Gastrocnemius medialis (tissue), 4 donors: ENCODE measurements at regions not wholly inside any gene's neighbourhood (a gene's known extent, or its start where the extent isn't known, plus 50 kb on each side); places are given as distances from the start of the nearest gene placed in this dataset.

Experiments used
- ATAC-seq, 2 donors: fragments of 150-250 bp; one replicate each; pipeline ENCODE4 v1.9.1; 2016
- DNase-seq, 2 donors: peaks; one replicate each; pipeline ENCODE4 v3.0.0-alpha.2; 2019
- H3K27ac ChIP-seq, 4 donors: fragments of 200-600 bp; sonication (generic); 1 replicate in 1 of 4; 2 replicates in 3 of 4; pipeline ENCODE4 v1.5.1; 2016 to 2018; ENCODE audit warnings: mild to moderate bottlenecking in 2 of 4, moderate library complexity in 1 of 4
- H3K27me3 ChIP-seq, 3 donors: fragments of 200-600 bp; sonication (generic) in 2 of 3; 1 replicate in 1 of 3; 2 replicates in 2 of 3; pipeline versions ENCODE4 v1.5.1 to v1.6.0; 2016 to 2019; ENCODE audit warnings: mild to moderate bottlenecking in 1 of 3, moderate library complexity in 1 of 3
- H3K36me3 ChIP-seq, 2 donors: fragments of 200-600 bp; sonication (generic) in 1 of 2; one replicate each; pipeline ENCODE4 v1.5.1; 2017 to 2018
- H3K4me1 ChIP-seq, 2 donors: fragments of 200-600 bp; sonication (generic) in 1 of 2; one replicate each; pipeline ENCODE4 v1.5.1; 2016 to 2017; ENCODE audit warnings: mild to moderate bottlenecking in 2 of 2
- H3K4me3 ChIP-seq, 4 donors: fragments of 200-600 bp; sonication (generic) in 3 of 4; 1 replicate in 1 of 4; 2 replicates in 3 of 4; pipeline ENCODE4 v1.5.1; 2016 to 2019; ENCODE audit warnings: mild to moderate bottlenecking in 2 of 4
- H3K9me3 ChIP-seq, 3 donors: fragments of 200-600 bp; sonication (generic) in 2 of 3; 1 replicate in 1 of 3; 2 replicates in 2 of 3; pipeline ENCODE4 v1.5.1; 2016 to 2019
- CTCF ChIP-seq, 5 experiments: fragments of 450-650 bp in 3 of 5; fragments of 200-600 bp in 2 of 5; sonication (generic) in 2 of 5; IDR thresholded peaks in 4 of 5; conservative IDR thresholded peaks in 1 of 5; 1 replicate in 4 of 5; 2 replicates in 1 of 5; pipeline ENCODE4 v1.5.1; 2016 to 2019; ENCODE audit warnings: antibody characterized with exemption in 5 of 5, mild to moderate bottlenecking in 3 of 5, moderate library complexity in 3 of 5
- POLR2A ChIP-seq, 2 donors: fragments of 450-650 bp; IDR thresholded peaks; one replicate each; pipeline ENCODE4 v1.6.1; 2017; ENCODE audit warnings: antibody characterized with exemption in 2 of 2, mild to moderate bottlenecking in 2 of 2, moderate library complexity in 2 of 2
- in situ Hi-C, 4 donors: fragments of 200-750 bp; cut with MboI; loops; one replicate each; pipeline versions ENCODE4 v1.15.0 to v1.8.0; 2017; ENCODE audit warnings: low sequenced_read_pairs in 4 of 4
- intact Hi-C: fragments of 100-400 bp; cut with DNase I; formaldehyde crosslinking; loops from one replicate; pipeline ENCODE4 v1.15.1; 2023; ENCODE audit warnings: low total_unique reads

GRCh38 chr17:79560527-79560926, 50.3 kb downstream of the RBFOX3 start:
- peaks cover 31 to 46% (median 33%) of the 10 kb centered on the region in 3 donors for H3K27me3 ChIP-seq
- intact Hi-C loops (no loop called here), in situ Hi-C loops (no loop called here)

GRCh38 chr17:79559111-79559887, 51.6 kb downstream of the RBFOX3 start:
- in situ Hi-C loops: no loop called here

More at GRCh38 chr17:79560527-79560926, 50.3 kb downstream of the RBFOX3 start:
- H3K9me3 ChIP-seq: no peaks in the 10 kb centered on the region
- no peak overlapping the region for H3K4me3 ChIP-seq
- H3K27ac ChIP-seq: no peak overlapping the region
- ATAC-seq (no peak), DNase-seq (no peak)
- no peak for TF ChIP-seq CTCF (IDR thresholded peaks at IDR 0.05 in 4 of 5, conservative IDR thresholded peaks at IDR 0.05 in 1 of 5)
- TF ChIP-seq POLR2A (IDR thresholded peaks at IDR 0.05): no peak
- no peaks in the 10 kb centered on the region for H3K4me1 ChIP-seq
- H3K36me3 ChIP-seq: no peaks in the 10 kb centered on the region

GRCh38 chr17:79558091-79558900, 52.6 kb downstream of the RBFOX3 start:
- ATAC-seq (no peak), DNase-seq (no peak)
- peaks cover 31 to 37% (median 33%) of the 10 kb centered on the region in 3 donors for H3K27me3 ChIP-seq
- no peak overlapping the region for H3K4me3 ChIP-seq
- no peak for TF ChIP-seq POLR2A (IDR thresholded peaks at IDR 0.05)
- TF ChIP-seq CTCF (IDR thresholded peaks at IDR 0.05 in 4 of 5, conservative IDR thresholded peaks at IDR 0.05 in 1 of 5): no peak
- H3K36me3 ChIP-seq: no peaks in the 10 kb centered on the region
- no peaks in the 10 kb centered on the region for H3K4me1 ChIP-seq
- intact Hi-C loops: no loop called here
- no peaks in the 10 kb centered on the region for H3K9me3 ChIP-seq
- no peak overlapping the region for H3K27ac ChIP-seq
- in situ Hi-C loops: no loop called here

More at GRCh38 chr17:79559111-79559887, 51.6 kb downstream of the RBFOX3 start:
- no peaks in the 10 kb centered on the region for H3K36me3 ChIP-seq
- H3K4me1 ChIP-seq: no peaks in the 10 kb centered on the region
- no peaks in the 10 kb centered on the region for H3K9me3 ChIP-seq
- no peak for DNase-seq
- H3K27me3 ChIP-seq: peaks cover 31 to 45% (median 33%) of the 10 kb centered on the region in 3 donors
- no peak for ATAC-seq
- no peak overlapping the region for H3K27ac ChIP-seq
- no peak overlapping the region for H3K4me3 ChIP-seq
- intact Hi-C loops: no loop called here
- TF ChIP-seq CTCF (IDR thresholded peaks at IDR 0.05 in 4 of 5, conservative IDR thresholded peaks at IDR 0.05 in 1 of 5): no peak
- TF ChIP-seq POLR2A (IDR thresholded peaks at IDR 0.05): no peak

- in situ Hi-C loops: no loop called here
- intact Hi-C loops: no loop called here
- H3K4me3 ChIP-seq: no peak overlapping the region
- DNase-seq: no peak
- H3K36me3 ChIP-seq: no peaks in the 10 kb centered on the region
- H3K9me3 ChIP-seq: no peaks in the 10 kb centered on the region
- H3K27ac ChIP-seq: no peak overlapping the region
- H3K4me1 ChIP-seq: no peaks in the 10 kb centered on the region
- TF ChIP-seq CTCF (IDR thresholded peaks at IDR 0.05 in 4 of 5, conservative IDR thresholded peaks at IDR 0.05 in 1 of 5): no peak
- H3K27me3 ChIP-seq: peaks cover 31 to 33% (median 32%) of the 10 kb centered on the region in 3 donors
- ATAC-seq: no peak
Measured at GRCh38 chr17:79557276-79558090, 53.4 kb downstream of the RBFOX3 start.
